Activated T-cell treated with anti-CD3 and anti-CD28 coated beads, Interleukin-2, amount 50 U/mL, for 72 hours (primary cell): ENCODE measurements at regions not wholly inside any gene's neighbourhood (a gene's known extent, or its start where the extent isn't known, plus 50 kb on each side); places are given as distances from the start of the nearest gene placed in this dataset.
A peak's percentile ranks its signal among the peaks of the same experiment; 100 is the strongest.

Experiments used
- ATAC-seq, 2 donors: fragments of 150-1000 bp; cut with Tn5 transposase; replicated peaks in 1 of 2; 2 replicates each; pipeline ENCODE4 v1.10.0; 2021; ENCODE audit warnings: moderate library complexity in 2 of 2, mild to moderate bottlenecking in 1 of 2
- DNase-seq, 2 donors: peaks; one replicate each; pipeline ENCODE4 v3.0.0; 2021 to 2022; ENCODE audit warnings: mixed read lengths in 1 of 2
- H3K27ac Mint-ChIP-seq: one replicate; pipeline ENCODE4 v1.8.0; 2022; ENCODE audit warnings: mild to moderate bottlenecking, moderate library complexity, mixed read lengths
- H3K27me3 Mint-ChIP-seq: one replicate; pipeline ENCODE4 v1.8.0; 2022; ENCODE audit warnings: low read depth, mixed read lengths
- H3K36me3 Mint-ChIP-seq, 2 donors: one replicate each; pipeline ENCODE4 v1.8.0; 2022; ENCODE audit warnings: mixed read lengths in 2 of 2, mild to moderate bottlenecking in 1 of 2; ENCODE audit not compliant: insufficient read depth in 2 of 2
- H3K4me1 Mint-ChIP-seq: one replicate; pipeline ENCODE4 v1.8.0; 2022; ENCODE audit warnings: low read depth, mixed read lengths
- H3K4me3 Mint-ChIP-seq, 2 donors: one replicate each; pipeline ENCODE4 v1.8.0; 2022; ENCODE audit warnings: mild to moderate bottlenecking in 2 of 2, mixed read lengths in 2 of 2, moderate library complexity in 2 of 2
- H3K9me3 Mint-ChIP-seq, 2 donors: one replicate each; pipeline ENCODE4 v1.8.0; 2022; ENCODE audit warnings: mixed read lengths in 2 of 2

GRCh38 chr12:67911275-67911600 lies 78.0 kb upstream of the IFNG-AS1 start:
- H3K4me1 Mint-ChIP-seq = no peaks in the 10 kb centered on the region
- no peak overlapping the region for H3K27ac Mint-ChIP-seq
- H3K36me3 Mint-ChIP-seq = no peaks in the 10 kb centered on the region
- no peak overlapping the region for H3K4me3 Mint-ChIP-seq
- H3K9me3 Mint-ChIP-seq = peaks cover 0 to 4% of the 10 kb centered on the region in 2 donors
- DNase-seq (no peak), ATAC-seq (no peak)
- H3K27me3 Mint-ChIP-seq = peaks cover 6% of the 10 kb centered on the region

- peaks cover 6% of the 10 kb centered on the region for H3K27me3 Mint-ChIP-seq
- no peaks in the 10 kb centered on the region for H3K4me1 Mint-ChIP-seq
- peaks cover 0 to 6% of the 10 kb centered on the region in 2 donors for H3K9me3 Mint-ChIP-seq
- H3K36me3 Mint-ChIP-seq = no peaks in the 10 kb centered on the region
- no peak overlapping the region for H3K27ac Mint-ChIP-seq
- no peak overlapping the region for H3K4me3 Mint-ChIP-seq
- DNase-seq (no peak), ATAC-seq (no peak)
Observed at GRCh38 chr12:67911789-67912188, 77.5 kb upstream of the IFNG-AS1 start.

- Mint-ChIP-seq H3K4me1 (no peaks in the 10 kb centered on the region), H3K4me3 (no peak overlapping the region), H3K9me3 (peaks cover 0 to 3% of the 10 kb centered on the region in 2 donors)
Observed at GRCh38 chr12:67915335-67915851, 73.9 kb upstream of the IFNG-AS1 start.

GRCh38 chr12:67916266-67916970 lies 72.8 kb upstream of the IFNG-AS1 start:
- H3K36me3 Mint-ChIP-seq = no peaks in the 10 kb centered on the region
- ATAC-seq = peak; percentile 25 to 58
- H3K27ac Mint-ChIP-seq = no peak overlapping the region
- H3K4me3 Mint-ChIP-seq = no peak overlapping the region
- peaks cover 5% of the 10 kb centered on the region for H3K4me1 Mint-ChIP-seq
- peaks cover 0 to 3% of the 10 kb centered on the region in 2 donors for H3K9me3 Mint-ChIP-seq
- H3K27me3 Mint-ChIP-seq = peaks cover 6% of the 10 kb centered on the region
- DNase-seq = no peak

More at GRCh38 chr12:67915335-67915851, 73.9 kb upstream of the IFNG-AS1 start:
- Mint-ChIP-seq H3K36me3 (no peaks in the 10 kb centered on the region), H3K27me3 (peaks cover 6% of the 10 kb centered on the region), H3K27ac (no peak overlapping the region)
- no peak for DNase-seq
- ATAC-seq = no peak

GRCh38 chr12:67917811-67918210 lies 71.4 kb upstream of the IFNG-AS1 start:
- Mint-ChIP-seq H3K4me3 (no peak overlapping the region), H3K27me3 (no peaks in the 10 kb centered on the region), H3K9me3 (peaks cover 0 to 1% of the 10 kb centered on the region in 2 donors), H3K36me3 (no peaks in the 10 kb centered on the region), H3K27ac (no peak overlapping the region), H3K4me1 (peaks cover 5% of the 10 kb centered on the region)
- DNase-seq (no peak), ATAC-seq (no peak)

- no peak overlapping the region for H3K4me3 Mint-ChIP-seq
- H3K9me3 Mint-ChIP-seq = peaks cover 0 to 1% of the 10 kb centered on the region in 2 donors
- no peak for DNase-seq
- H3K27ac Mint-ChIP-seq = no peak overlapping the region
- no peaks in the 10 kb centered on the region for H3K36me3 Mint-ChIP-seq
- H3K4me1 Mint-ChIP-seq = peaks cover 5% of the 10 kb centered on the region
- no peaks in the 10 kb centered on the region for H3K27me3 Mint-ChIP-seq
- no peak for ATAC-seq
Observed at GRCh38 chr12:67918441-67918840, 70.8 kb upstream of the IFNG-AS1 start.

- peaks cover 0 to 1% of the 10 kb centered on the region in 2 donors for H3K9me3 Mint-ChIP-seq
- no peaks in the 10 kb centered on the region for H3K36me3 Mint-ChIP-seq
- no peak overlapping the region for H3K27ac Mint-ChIP-seq
- no peak overlapping the region for H3K4me3 Mint-ChIP-seq
- peaks cover 5% of the 10 kb centered on the region for H3K4me1 Mint-ChIP-seq
- H3K27me3 Mint-ChIP-seq = no peaks in the 10 kb centered on the region
- no peak for DNase-seq
- no peak for ATAC-seq
Observed at GRCh38 chr12:67919406-67919805, 69.8 kb upstream of the IFNG-AS1 start.

GRCh38 chr12:67920413-67920812 lies 68.8 kb upstream of the IFNG-AS1 start:
- H3K27me3 Mint-ChIP-seq = no peaks in the 10 kb centered on the region
- H3K27ac Mint-ChIP-seq = no peak overlapping the region
- H3K4me1 Mint-ChIP-seq = peaks cover 7% of the 10 kb centered on the region
- DNase-seq = no peak
- peaks cover 0 to 1% of the 10 kb centered on the region in 2 donors for H3K9me3 Mint-ChIP-seq
- no peak overlapping the region for H3K4me3 Mint-ChIP-seq
- H3K36me3 Mint-ChIP-seq = no peaks in the 10 kb centered on the region
- no peak for ATAC-seq

GRCh38 chr12:67921286-67921685 lies 68.0 kb upstream of the IFNG-AS1 start:
- no peak overlapping the region for H3K4me3 Mint-ChIP-seq

GRCh38 chr12:67922245-67922644 lies 67.0 kb upstream of the IFNG-AS1 start:
- peaks cover 14% of the 10 kb centered on the region for H3K4me1 Mint-ChIP-seq
- no peak overlapping the region for H3K27ac Mint-ChIP-seq
- H3K27me3 Mint-ChIP-seq = no peaks in the 10 kb centered on the region
- no peaks in the 10 kb centered on the region for H3K36me3 Mint-ChIP-seq
- no peak overlapping the region for H3K4me3 Mint-ChIP-seq
- DNase-seq (no peak), ATAC-seq (no peak)
- H3K9me3 Mint-ChIP-seq = no peaks in the 10 kb centered on the region

More at GRCh38 chr12:67921286-67921685, 68.0 kb upstream of the IFNG-AS1 start:
- H3K27me3 Mint-ChIP-seq = no peaks in the 10 kb centered on the region
- no peak for DNase-seq
- H3K9me3 Mint-ChIP-seq = peaks cover 0 to 1% of the 10 kb centered on the region in 2 donors
- no peak overlapping the region for H3K27ac Mint-ChIP-seq
- peaks cover 14% of the 10 kb centered on the region for H3K4me1 Mint-ChIP-seq
- H3K36me3 Mint-ChIP-seq = no peaks in the 10 kb centered on the region
- no peak for ATAC-seq

GRCh38 chr12:67925077-67925476 lies 64.2 kb upstream of the IFNG-AS1 start:
- H3K27me3 Mint-ChIP-seq = no peaks in the 10 kb centered on the region
- no peak for ATAC-seq

GRCh38 chr12:67925552-67925951 lies 63.7 kb upstream of the IFNG-AS1 start:
- Mint-ChIP-seq H3K4me3 (no peak overlapping the region), H3K27me3 (no peaks in the 10 kb centered on the region), H3K4me1 (peaks cover 12% of the 10 kb centered on the region), H3K27ac (no peak overlapping the region), H3K9me3 (no peaks in the 10 kb centered on the region), H3K36me3 (no peaks in the 10 kb centered on the region)
- DNase-seq (no peak), ATAC-seq (no peak)

More at GRCh38 chr12:67925077-67925476, 64.2 kb upstream of the IFNG-AS1 start:
- no peaks in the 10 kb centered on the region for H3K9me3 Mint-ChIP-seq
- peaks cover 14% of the 10 kb centered on the region for H3K4me1 Mint-ChIP-seq
- DNase-seq = no peak
- H3K36me3 Mint-ChIP-seq = no peaks in the 10 kb centered on the region
- H3K4me3 Mint-ChIP-seq = no peak overlapping the region
- H3K27ac Mint-ChIP-seq = no peak overlapping the region

- H3K9me3 Mint-ChIP-seq = no peaks in the 10 kb centered on the region
- H3K27ac Mint-ChIP-seq = no peak overlapping the region
- H3K4me1 Mint-ChIP-seq = peaks cover 8% of the 10 kb centered on the region
- H3K36me3 Mint-ChIP-seq = no peaks in the 10 kb centered on the region
- no peak for ATAC-seq
- DNase-seq = no peak
- H3K4me3 Mint-ChIP-seq = no peak overlapping the region
- H3K27me3 Mint-ChIP-seq = no peaks in the 10 kb centered on the region
Observed at GRCh38 chr12:67926063-67926462, 63.2 kb upstream of the IFNG-AS1 start.

- no peaks in the 10 kb centered on the region for H3K9me3 Mint-ChIP-seq
- no peaks in the 10 kb centered on the region for H3K27me3 Mint-ChIP-seq
- no peak overlapping the region for H3K27ac Mint-ChIP-seq
- no peaks in the 10 kb centered on the region for H3K36me3 Mint-ChIP-seq
- DNase-seq = no peak
- no peak overlapping the region for H3K4me3 Mint-ChIP-seq
- no peak for ATAC-seq
- H3K4me1 Mint-ChIP-seq = peaks cover 8% of the 10 kb centered on the region
Observed at GRCh38 chr12:67927324-67927723, 61.9 kb upstream of the IFNG-AS1 start.
